Motor neuron (in vitro differentiated cells): ENCODE measurements at regions not wholly inside any gene's neighbourhood (a gene's known extent, or its start where the extent isn't known, plus 50 kb on each side); places are given as distances from the start of the nearest gene placed in this dataset.

ENCODE experiments used
- ATAC-seq, 8 experiments: fragments of 200-7000 bp; cut with Tn5 transposase; replicated peaks in 6 of 8; 2 replicates each; pipeline ENCODE4 v1.8.0; 2021; ENCODE audit warnings: mild to moderate bottlenecking in 8 of 8, moderate library complexity in 8 of 8
- H3K27ac ChIP-seq, 2 donors: fragments of 250-450 bp; sonication (Bioruptor Pico); 2 replicates each; pipeline ENCODE4 v1.9.0; 2021; ENCODE audit warnings: antibody characterized with exemption in 2 of 2, mild to moderate bottlenecking in 2 of 2, moderate library complexity in 1 of 2
- H3K4me1 ChIP-seq, 2 donors: fragments of 250-450 bp; sonication (Bioruptor Pico); replicated peaks in 1 of 2; 2 replicates each; pipeline ENCODE4 v1.6.1; 2021; ENCODE audit warnings: antibody characterized with exemption in 2 of 2, mild to moderate bottlenecking in 2 of 2, moderate library complexity in 1 of 2
- H3K4me3 ChIP-seq, 5 donors: fragments of 250-450 bp; sonication (Bioruptor Pico); 2 replicates each; pipeline ENCODE4 v1.9.0; 2021; ENCODE audit warnings: antibody characterized with exemption in 5 of 5, mild to moderate bottlenecking in 5 of 5, moderate library complexity in 4 of 5
- WGBS, 10 experiments: fragments of 450-650 bp; shearing (Covaris generic); methylation state at CpG; one replicate each; pipeline ENCODE4 v1.0.0; 2022; 5-methylcytosine and 5-hydroxymethylcytosine counted together
- in situ Hi-C, 9 experiments: fragments of 400-800 bp; cut with MboI; loops; one replicate each; pipeline ENCODE4 v1.15.0; 2021; ENCODE audit warnings: low sequenced_read_pairs in 9 of 9, low pct_unique_long_range_greater_than_20kb in 2 of 9; ENCODE audit not compliant: unreplicated experiment in 9 of 9

DNA sequence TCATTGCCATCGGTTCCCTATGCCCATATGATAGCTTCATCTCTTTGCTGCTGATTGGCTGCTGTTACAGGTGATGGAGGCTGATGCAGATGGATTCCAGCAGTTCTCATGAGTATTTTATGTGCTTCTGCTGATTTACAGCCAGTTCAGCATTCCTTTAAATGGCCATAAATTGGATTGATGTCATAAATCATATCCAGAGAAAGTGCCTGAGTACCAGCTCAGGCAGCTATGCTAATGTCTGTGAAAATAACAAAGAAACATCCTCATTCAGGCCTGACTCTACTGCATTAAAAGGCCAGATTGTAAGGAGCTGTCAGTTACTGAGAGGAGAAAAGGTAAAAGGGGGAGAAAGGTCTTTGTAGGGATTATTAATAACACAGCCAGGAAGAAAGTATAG is 756.8 kb downstream of the IGSF11 start:
- H3K4me1 ChIP-seq: peaks cover 0 to 21% of the 10 kb centered on the region in 2 donors
- ATAC-seq: peak in 5 of 8 experiments; percentile 86 to 94 (median 93)
- in situ Hi-C loops: no loop called here
- no peak overlapping the region for H3K27ac ChIP-seq
- 0 to 90% (median 30%) methylated on average over 1 of the region's 1 CpG; no CpG with 5 or more reads in 4 of the 10 experiments for WGBS, 10 experiments
- no peak overlapping the region for H3K4me3 ChIP-seq

DNA sequence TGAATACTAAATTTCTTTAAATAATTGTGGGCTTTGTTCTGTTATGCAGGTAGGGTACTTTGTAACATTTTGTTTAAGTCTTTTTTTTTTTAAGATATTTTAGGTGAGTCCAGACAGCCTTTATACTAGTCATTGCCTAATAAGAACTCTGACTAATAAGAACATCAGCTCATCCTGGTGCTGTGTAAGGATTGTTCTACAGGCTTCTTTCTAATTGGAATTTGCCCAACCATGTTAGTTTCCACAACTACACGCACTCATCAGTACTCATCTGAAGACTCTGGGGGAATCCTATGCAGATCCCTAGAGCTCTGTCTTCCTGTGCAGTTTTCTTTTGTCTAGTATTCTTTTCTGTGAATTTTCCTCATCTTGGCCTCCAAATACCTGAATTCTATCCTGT is 741.8 kb downstream of the IGSF11 start:
- no peak for ATAC-seq
- in situ Hi-C loops: no loop called here
- Histone ChIP-seq H3K27ac (no peak overlapping the region), H3K4me3 (no peak overlapping the region), H3K4me1 (no peaks in the 10 kb centered on the region)
- 0 to 100% (median 83%) methylated on average over 1 of the region's 1 CpG; no CpG with 5 or more reads in 3 of the 10 experiments for WGBS, 10 experiments

DNA sequence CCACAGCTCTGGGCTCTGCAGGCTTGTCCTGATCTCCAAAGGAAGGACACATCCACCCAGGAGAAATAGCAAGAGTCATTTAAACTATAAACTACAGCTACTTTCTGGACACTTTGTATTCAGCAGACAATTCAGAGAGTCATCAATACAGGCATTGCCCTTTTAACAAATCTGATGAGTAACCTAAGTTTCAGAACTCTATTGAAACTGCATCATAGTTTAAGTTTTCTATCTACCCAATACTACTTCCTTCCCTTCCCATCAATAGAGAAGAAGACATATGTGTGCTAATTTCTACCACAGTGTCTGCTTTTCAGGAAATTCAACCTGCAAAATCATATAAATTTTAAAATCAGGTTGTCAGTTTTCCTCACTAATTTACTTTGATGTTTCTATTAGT is 736.5 kb downstream of the IGSF11 start:
- no peak for ATAC-seq
- Histone ChIP-seq H3K4me3 (no peak overlapping the region), H3K4me1 (no peaks in the 10 kb centered on the region), H3K27ac (no peak overlapping the region)
- in situ Hi-C loops: no loop called here

DNA sequence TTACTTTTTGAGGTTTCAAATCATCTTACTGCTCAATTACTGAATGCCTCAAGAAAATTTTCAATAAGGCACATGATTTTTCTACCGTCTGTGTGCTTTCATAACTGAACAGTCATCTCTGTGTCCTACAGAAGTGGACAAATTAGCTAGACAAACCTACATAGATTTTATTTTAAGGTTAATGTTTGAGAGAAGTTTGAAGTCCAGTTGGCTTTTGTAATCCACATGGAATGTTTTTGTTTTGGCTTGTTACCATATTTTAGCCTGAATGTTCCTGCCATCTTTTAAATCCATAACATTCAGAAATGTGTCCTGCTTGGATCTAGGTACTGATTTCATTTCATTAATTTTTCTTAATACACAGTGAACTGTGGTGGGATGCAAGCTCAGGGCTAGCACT is 730.1 kb downstream of the IGSF11 start:
- Histone ChIP-seq H3K27ac (no peak overlapping the region), H3K4me3 (no peak overlapping the region), H3K4me1 (no peaks in the 10 kb centered on the region)
- in situ Hi-C loops: no loop called here
- no peak for ATAC-seq
- 0 to 100% (median 46%) methylated on average over 1 of the region's 1 CpG; no CpG with 5 or more reads in 2 of the 10 experiments for WGBS, 10 experiments

DNA sequence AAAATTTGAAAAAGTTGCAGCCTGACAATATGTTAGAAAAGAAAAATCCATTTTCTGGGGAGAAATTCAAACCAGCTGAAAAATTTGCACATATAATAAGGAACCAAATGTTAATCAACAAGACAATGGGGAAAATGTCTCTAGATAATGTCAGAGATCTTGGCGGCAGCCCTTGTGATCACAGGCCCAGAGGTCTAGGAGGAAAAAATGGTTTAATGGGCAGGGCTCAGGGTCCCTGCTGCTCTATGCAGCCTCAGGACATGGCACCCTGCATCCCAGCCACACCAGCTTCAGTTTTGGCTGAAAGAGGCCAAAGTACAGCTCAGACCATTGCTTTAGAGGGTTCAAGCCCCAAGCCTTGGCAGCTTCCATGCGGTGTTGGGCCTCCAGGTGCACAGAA is 701.9 kb downstream of the IGSF11 start:
- 20 to 100% (median 87%) methylated on average over 1 to 2 of the region's 2 CpGs; no CpG with 5 or more reads in 2 of the 10 experiments for WGBS, 10 experiments
- in situ Hi-C loops: no loop called here
- Histone ChIP-seq H3K27ac (no peak overlapping the region), H3K4me3 (no peak overlapping the region), H3K4me1 (peaks cover 0 to 6% of the 10 kb centered on the region in 2 donors)
- ATAC-seq: no peak

DNA sequence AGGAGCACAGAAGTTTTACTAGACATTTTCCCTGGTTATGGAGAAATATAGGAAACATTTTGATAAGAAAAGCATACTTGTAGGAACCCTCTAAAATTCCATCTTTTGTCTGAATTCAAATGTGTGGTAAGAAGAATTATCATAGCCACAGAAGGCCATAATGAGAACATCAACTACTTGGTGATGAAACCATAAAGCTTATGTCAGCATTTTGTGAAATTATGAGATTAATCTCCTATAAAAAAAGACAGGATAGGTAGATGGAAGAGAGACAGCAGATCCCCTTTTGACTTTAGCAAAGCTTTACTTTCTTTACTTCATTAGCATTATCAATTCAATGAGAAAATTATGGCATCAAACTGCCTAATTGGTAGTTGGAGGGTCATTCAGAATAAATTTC is 697.0 kb downstream of the IGSF11 start:
- Histone ChIP-seq H3K4me1 (peaks cover 0 to 7% of the 10 kb centered on the region in 2 donors), H3K27ac (no peak overlapping the region), H3K4me3 (no peak overlapping the region)
- no peak for ATAC-seq
- in situ Hi-C loops: no loop called here

DNA sequence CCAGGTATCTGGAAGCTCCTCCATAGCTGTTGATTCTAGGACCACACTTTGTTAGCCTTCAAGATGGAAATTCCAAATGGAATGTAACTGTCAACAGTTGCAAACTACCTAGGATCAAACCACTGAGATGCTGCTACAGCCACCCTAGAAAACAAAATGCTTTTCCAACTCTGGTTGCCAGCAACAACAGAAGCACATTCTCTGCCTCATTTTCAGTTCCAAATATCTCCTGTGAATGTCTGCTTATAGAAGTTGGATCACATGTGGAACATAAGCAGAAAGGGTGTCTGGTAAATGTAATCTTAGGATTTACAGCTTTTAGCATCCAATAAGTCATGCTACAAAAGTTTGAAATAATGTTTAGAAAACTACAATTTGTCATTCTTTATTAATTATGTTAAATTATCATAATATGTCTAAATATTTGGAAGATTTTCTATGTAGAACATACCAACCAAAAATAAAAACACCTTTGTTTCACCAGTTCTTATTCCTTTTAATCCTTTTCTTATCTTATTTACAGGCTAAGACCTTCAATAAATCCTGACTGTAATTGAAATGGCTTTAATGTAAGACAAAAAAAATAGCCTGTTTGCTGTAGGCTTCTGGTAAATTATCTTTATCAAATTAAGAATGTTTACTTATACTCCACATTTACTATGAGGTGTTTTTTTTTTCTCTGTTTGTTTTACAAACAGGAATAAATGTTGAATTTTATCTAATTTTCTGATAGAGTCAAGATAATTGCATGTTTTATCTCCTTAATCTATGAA is 687.1 kb downstream of the IGSF11 start:
- no peak overlapping the region for H3K4me3 ChIP-seq
- ATAC-seq: no peak
- in situ Hi-C loops: no loop called here

DNA sequence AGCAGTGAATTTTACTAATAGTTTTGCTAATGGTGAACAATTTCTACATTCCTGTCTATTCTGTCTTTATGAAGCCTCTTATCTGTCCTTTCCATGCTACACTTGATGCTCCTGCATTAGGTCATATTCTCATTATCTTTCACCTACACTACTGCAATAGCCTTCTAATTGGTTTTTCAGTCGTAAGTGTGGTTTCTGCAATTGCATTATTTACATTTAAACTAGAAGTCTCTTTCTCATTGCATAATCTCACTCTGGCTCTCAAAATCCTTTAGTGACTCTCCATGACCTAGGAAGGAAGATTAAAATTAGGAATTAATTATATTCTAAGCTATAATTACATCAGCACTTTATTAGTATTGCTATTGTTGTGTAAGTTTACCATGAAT is 686.5 kb downstream of the IGSF11 start:
- Histone ChIP-seq H3K4me1 (no peaks in the 10 kb centered on the region), H3K4me3 (no peak overlapping the region), H3K27ac (no peak overlapping the region)
- in situ Hi-C loops: no loop called here
- no peak for ATAC-seq
- WGBS, 10 experiments: 0 to 100% (median 61%) methylated on average over 1 of the region's 1 CpG; no CpG with 5 or more reads in 2 of the 10 experiments

More for the DNA sequence above, 687.1 kb downstream of the IGSF11 start:
- H3K4me1 ChIP-seq: no peaks in the 10 kb centered on the region
- no peak overlapping the region for H3K27ac ChIP-seq

DNA sequence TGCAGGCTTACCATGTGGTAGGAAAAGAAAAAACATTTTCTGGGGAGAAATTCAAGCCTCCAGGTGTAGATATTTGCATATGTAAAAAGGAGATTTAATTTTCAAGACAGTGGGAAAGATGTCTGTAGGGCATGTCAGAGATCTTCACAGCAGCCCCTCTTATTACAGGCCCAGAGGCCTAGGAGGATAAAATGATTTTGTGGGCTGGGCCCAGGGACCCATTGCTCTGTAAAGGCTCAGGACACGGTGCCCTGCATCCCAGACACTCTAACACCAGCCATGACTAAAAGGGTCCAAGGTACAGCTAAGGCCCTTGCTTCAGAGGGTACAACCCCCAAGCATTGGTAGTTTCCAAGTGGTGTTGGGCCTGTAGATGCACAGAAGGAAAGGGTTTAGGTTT is 680.1 kb downstream of the IGSF11 start:
- H3K27ac ChIP-seq: no peak overlapping the region
- in situ Hi-C loops: no loop called here
- no peaks in the 10 kb centered on the region for H3K4me1 ChIP-seq
- ATAC-seq: no peak
- H3K4me3 ChIP-seq: no peak overlapping the region
- 33% methylated on average over 1 of the region's 1 CpG; no CpG with 5 or more reads in 9 of the 10 experiments for WGBS, 10 experiments

DNA sequence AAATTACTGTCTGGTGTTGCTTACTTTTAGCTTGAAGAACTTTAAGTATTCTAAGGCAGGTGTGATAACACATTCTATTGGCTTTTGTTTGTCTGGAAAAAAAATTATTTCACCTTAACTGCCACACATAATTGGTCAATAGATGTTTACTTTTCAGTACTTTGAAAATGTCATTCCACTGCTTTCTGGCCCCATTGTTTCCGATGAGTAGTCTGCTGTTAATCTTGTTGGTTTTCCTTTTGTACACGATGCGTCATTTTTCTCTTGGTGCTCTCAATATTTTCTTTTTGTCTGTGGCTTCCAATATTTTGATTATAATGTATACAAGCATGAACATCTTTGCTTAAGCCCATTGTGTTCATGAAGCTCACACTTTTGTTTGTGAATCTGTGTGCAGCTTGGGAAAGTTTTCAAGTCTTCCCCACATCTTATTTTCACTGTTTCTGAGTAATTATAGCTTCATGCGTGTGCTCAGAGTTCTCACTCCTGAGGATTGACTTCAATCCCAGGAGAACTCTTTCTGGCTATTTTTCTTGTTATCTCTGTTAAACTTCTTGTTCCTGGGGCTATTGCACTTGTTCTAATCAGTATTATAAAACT is 664.7 kb downstream of the IGSF11 start:
- Histone ChIP-seq H3K4me1 (no peaks in the 10 kb centered on the region), H3K4me3 (no peak overlapping the region), H3K27ac (no peak overlapping the region)
- ATAC-seq: no peak
- in situ Hi-C loops: no loop called here
- WGBS, 10 experiments: 31 to 100% (median 83%) methylated on average over 1 to 4 of the region's 4 CpGs

DNA sequence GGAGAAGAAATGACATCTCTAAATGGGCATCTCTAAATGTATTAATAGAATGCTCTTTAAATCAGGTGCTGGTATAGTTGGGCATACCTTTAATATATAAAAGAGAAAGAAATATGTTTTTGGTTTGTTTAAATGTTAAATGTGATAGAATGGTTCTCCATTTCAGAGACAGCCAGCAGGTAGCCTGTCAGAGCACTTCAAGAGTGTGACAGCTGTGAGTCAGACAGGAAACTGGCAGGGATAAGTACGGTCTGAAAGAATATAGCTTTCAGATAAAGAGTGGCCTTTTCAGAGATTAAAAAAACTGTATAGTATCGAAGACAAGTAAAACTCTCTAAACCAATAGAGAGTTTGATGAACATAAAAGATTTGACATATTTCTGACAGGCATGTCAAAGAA is 654.1 kb downstream of the IGSF11 start:
- Histone ChIP-seq H3K4me1 (no peaks in the 10 kb centered on the region), H3K4me3 (no peak overlapping the region), H3K27ac (no peak overlapping the region)
- in situ Hi-C loops: no loop called here
- 13 to 100% (median 50%) methylated on average over 1 to 2 of the region's 2 CpGs; no CpG with 5 or more reads in 1 of the 10 experiments for WGBS, 10 experiments
- ATAC-seq: no peak

DNA sequence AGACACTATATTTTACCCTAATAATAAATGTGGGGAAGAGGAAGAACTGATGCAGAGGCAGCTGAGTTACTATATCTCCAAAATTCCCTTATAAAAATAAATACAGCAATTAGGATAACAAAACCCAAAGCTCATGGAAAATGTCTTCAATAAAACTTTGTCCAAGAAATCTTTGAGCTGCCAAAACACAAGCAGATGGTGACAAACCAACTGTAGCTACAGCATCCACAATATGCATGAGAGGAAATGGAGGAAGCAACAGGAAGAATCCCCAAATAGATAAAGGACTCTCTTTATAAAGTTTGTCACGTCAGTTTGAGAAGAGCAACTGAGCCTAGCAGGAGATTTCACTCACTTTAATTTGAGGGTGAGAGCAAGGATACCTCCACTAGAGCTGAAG is 638.2 kb downstream of the IGSF11 start:
- ATAC-seq: no peak
- in situ Hi-C loops: no loop called here
- WGBS, 10 experiments: 0 to 100% (median 48%) methylated on average over 1 of the region's 1 CpG; no CpG with 5 or more reads in 4 of the 10 experiments
- Histone ChIP-seq H3K27ac (no peak overlapping the region), H3K4me3 (no peak overlapping the region), H3K4me1 (peaks cover 0 to 5% of the 10 kb centered on the region in 2 donors)

DNA sequence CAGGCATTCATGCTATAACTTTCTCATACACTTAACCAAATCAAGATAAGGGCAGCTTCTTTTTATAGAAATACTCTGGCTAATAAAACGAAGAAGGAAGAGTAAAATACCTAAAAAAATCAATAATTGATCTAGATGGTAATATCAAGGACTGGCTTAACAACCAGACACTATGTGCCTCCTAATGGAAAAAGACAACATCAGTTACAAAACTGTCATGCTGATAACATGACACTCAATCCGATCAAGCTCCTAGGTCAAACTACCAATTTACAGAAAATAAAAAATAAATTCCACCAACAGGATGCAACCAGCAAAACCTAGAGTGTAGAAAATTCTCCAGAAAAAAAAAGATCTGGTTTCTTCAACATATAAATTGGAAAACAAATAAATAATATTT is 634.6 kb downstream of the IGSF11 start:
- in situ Hi-C loops: no loop called here
- no peak for ATAC-seq
- WGBS, 10 experiments: 0 to 94% (median 47%) methylated on average over 1 to 2 of the region's 2 CpGs; no CpG with 5 or more reads in 2 of the 10 experiments

DNA sequence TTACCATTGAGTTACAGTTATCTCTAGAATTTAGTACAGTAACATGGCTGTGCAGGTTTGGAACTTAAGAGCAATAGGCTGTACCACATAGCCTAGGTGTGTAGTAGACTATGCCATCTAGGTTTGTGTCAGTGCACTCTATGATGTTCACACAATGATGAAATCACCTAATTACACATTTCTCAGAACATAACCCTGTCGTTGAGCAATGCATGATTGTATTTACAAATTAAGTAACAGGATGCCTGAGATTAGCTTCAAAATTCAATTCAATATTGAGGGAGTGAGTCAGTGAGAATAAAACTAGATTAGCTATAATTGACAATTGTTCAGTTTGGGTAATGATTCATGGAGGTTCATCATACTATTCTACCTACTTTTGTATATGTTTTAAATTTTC is 633.8 kb downstream of the IGSF11 start:
- Histone ChIP-seq H3K4me1 (peaks cover 0 to 10% of the 10 kb centered on the region in 2 donors), H3K4me3 (no peak overlapping the region), H3K27ac (no peak overlapping the region)
- in situ Hi-C loops: no loop called here
- peak in 1 of 8 experiments; percentile 21 for ATAC-seq
- WGBS, 10 experiments: 0 to 71% (median 45%) methylated on average over 1 of the region's 1 CpG; no CpG with 5 or more reads in 2 of the 10 experiments

More for the DNA sequence above, 634.6 kb downstream of the IGSF11 start:
- no peak overlapping the region for H3K4me3 ChIP-seq
- peaks cover 0 to 10% of the 10 kb centered on the region in 2 donors for H3K4me1 ChIP-seq
- no peak overlapping the region for H3K27ac ChIP-seq
